WERI-Rb-1 (cell line): ENCODE measurements at regions not wholly inside any gene's neighbourhood (a gene's known extent, or its start where the extent isn't known, plus 50 kb on each side); places are given as distances from the start of the nearest gene placed in this dataset.

Experiments
- DNase-seq: peaks from one replicate; pipeline ENCODE4 v3.0.0-alpha.2; 2020
- H3K27ac ChIP-seq: fragments of 250-450 bp; sonication (Bioruptor Pico); 2 replicates; pipeline ENCODE4 v1.5.1; 2020; ENCODE audit warnings: mild to moderate bottlenecking, moderate library complexity
- H3K27me3 ChIP-seq: fragments of 250-450 bp; sonication (Bioruptor Pico); 2 replicates; pipeline ENCODE4 v1.5.1; 2021; ENCODE audit warnings: mild to moderate bottlenecking, low read depth, moderate library complexity; ENCODE audit not compliant: insufficient read depth, severe bottlenecking
- H3K36me3 ChIP-seq: fragments of 250-450 bp; sonication (Bioruptor Pico); 2 replicates; pipeline ENCODE4 v1.5.1; 2020; ENCODE audit warnings: mild to moderate bottlenecking, moderate library complexity
- H3K4me3 ChIP-seq: 2 replicates; pipeline ENCODE4 v1.5.1; 2011; ENCODE audit warnings: low read depth, mild to moderate bottlenecking, control low read depth, low read length
- H3K9me3 ChIP-seq: fragments of 250-450 bp; sonication (Bioruptor Pico); 2 replicates; pipeline ENCODE4 v1.5.1; 2021; ENCODE audit warnings: mild to moderate bottlenecking, moderate library complexity; ENCODE audit not compliant: severe bottlenecking
- TF ChIP-seq, protein P1 (sequence below): IDR thresholded peaks from 2 replicates; pipeline ENCODE4 v1.5.1; 2011; ENCODE audit warnings: low read depth, mild to moderate bottlenecking, control low read depth, inconsistent platforms, low read length

DNA sequence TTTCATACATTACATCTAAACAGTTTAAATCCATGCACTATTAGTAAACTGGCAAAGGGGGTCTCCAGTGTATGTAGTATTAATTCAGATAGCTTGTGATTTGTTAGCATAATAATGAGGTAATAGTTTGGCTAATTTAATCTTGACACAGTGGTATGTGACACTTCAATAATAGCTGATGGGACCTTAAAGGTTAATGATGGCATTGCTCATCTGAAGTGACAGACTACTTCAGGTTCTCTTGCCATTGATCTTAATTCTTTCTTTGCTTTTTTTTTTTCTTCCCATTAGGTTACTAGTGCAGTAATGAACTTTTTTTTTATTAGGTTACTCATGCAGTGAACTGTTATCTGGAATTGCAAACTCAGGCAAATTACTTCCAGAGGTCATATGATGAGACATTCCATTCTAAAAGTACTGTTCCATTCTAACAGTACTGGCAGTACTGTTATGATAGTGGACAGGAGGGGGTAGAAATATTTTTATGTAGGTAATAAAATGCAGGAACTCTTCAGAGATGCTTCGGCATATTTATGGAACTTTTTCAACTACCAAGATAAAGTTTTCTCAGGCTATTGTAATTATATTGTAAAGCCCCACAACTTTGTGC is 911.3 kb upstream of the LCORL start:
- no peaks in the 10 kb centered on the region for H3K27me3 ChIP-seq
- no peaks in the 10 kb centered on the region for H3K36me3 ChIP-seq
- no peak overlapping the region for H3K27ac ChIP-seq
- H3K9me3 ChIP-seq, result no peaks in the 10 kb centered on the region
- H3K4me3 ChIP-seq, result no peak overlapping the region
- DNase-seq, result no peak
- TF ChIP-seq, protein P1, sequence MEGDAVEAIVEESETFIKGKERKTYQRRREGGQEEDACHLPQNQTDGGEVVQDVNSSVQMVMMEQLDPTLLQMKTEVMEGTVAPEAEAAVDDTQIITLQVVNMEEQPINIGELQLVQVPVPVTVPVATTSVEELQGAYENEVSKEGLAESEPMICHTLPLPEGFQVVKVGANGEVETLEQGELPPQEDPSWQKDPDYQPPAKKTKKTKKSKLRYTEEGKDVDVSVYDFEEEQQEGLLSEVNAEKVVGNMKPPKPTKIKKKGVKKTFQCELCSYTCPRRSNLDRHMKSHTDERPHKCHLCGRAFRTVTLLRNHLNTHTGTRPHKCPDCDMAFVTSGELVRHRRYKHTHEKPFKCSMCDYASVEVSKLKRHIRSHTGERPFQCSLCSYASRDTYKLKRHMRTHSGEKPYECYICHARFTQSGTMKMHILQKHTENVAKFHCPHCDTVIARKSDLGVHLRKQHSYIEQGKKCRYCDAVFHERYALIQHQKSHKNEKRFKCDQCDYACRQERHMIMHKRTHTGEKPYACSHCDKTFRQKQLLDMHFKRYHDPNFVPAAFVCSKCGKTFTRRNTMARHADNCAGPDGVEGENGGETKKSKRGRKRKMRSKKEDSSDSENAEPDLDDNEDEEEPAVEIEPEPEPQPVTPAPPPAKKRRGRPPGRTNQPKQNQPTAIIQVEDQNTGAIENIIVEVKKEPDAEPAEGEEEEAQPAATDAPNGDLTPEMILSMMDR, result no peak

DNA sequence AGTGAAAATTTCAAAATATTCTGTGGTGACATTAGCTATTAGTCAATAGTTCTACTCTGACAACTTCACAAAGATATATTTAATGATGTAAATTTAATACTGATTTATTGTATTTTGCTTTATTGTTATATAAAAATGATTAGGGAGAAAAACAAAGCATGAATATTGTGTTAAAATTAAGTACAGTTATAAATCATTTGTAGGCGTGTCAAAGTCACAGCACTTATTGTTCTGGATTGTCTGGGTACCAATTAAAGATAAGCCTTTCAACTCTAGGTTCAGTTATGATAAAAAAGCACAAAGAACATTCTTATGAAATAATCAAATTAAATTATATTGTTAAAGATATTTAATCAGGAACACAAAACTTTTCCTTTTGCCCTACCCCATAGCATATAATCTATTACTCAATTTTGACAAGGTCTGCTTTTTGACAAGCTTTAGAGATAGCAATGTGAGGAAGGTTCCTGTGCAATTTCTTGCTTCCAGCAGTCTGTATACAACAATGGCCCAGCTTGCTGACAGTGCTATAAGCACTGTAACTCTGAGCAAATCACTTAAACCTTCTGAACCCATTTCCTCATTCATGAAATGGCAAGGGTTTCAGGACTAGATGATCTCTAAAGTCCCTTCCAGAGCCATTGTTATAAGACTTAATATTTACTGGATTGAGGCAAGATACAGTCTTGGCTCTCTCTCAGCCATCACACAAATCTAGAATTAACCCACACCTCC is 910.3 kb upstream of the LCORL start:
- TF ChIP-seq, protein P1, result no peak

DNA sequence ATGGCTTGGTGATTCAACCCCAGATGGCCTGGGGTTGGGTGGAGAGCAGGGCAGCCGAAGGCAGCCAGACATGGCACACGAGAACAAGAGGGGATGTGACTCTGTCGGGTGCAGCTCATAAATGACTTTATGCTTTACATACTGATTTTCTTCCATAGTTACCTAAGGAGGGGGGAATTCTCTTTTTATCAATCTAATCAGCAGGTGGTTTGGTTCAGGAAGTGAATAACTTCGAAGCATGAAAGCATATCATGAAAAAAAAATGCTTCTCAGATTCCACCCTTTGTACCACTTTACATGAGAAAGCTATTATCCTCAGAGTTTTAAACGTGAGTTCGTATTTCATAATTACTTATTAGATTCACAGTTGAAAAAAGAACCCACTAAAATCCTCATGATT is 908.9 kb upstream of the LCORL start:
- H3K4me3 ChIP-seq, result no peak overlapping the region
- no peaks in the 10 kb centered on the region for H3K9me3 ChIP-seq
- no peak overlapping the region for H3K27ac ChIP-seq
- TF ChIP-seq, protein P1, result no peak
- H3K27me3 ChIP-seq, result no peaks in the 10 kb centered on the region
- DNase-seq, result no peak
- no peaks in the 10 kb centered on the region for H3K36me3 ChIP-seq

More for the DNA sequence above, 910.3 kb upstream of the LCORL start:
- no peak for DNase-seq
- no peak overlapping the region for H3K4me3 ChIP-seq
- H3K27me3 ChIP-seq, result no peaks in the 10 kb centered on the region
- H3K9me3 ChIP-seq, result no peaks in the 10 kb centered on the region
- no peak overlapping the region for H3K27ac ChIP-seq
- no peaks in the 10 kb centered on the region for H3K36me3 ChIP-seq

DNA sequence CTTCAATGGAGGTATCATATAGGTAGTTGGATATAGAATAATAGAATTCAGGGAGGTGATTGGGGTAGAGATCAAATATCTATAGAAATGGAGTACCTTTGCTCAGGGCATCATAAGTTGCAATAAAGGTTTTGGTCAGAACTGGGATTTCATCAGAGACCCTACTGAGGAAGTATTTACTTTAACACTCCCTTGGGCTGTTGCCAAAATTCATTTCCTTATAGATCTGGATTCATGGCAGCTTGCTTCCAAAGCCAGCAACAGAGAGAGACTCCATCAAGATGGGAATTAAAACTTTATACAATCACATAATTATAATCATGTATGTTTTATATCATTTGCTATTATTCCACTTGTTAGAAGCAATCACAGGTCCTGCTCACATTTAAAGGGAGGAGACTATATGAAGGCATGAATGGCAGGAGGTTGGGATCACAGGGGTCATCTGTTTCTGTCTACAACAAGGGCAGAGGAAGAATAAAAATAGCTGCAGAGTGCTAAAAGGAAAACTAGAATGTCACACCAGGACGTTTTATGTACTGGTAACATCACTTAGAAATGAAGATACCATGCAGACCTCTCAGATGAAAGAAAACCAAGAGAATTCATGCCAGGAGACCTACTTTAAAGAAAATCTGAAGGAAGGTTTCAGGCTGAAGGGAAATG is 902.1 kb upstream of the LCORL start:
- TF ChIP-seq, protein P1, result no peak
- H3K9me3 ChIP-seq, result no peaks in the 10 kb centered on the region
- H3K4me3 ChIP-seq, result no peak overlapping the region
- H3K27ac ChIP-seq, result no peak overlapping the region
- no peak for DNase-seq
- H3K36me3 ChIP-seq, result no peaks in the 10 kb centered on the region
- no peaks in the 10 kb centered on the region for H3K27me3 ChIP-seq

DNA sequence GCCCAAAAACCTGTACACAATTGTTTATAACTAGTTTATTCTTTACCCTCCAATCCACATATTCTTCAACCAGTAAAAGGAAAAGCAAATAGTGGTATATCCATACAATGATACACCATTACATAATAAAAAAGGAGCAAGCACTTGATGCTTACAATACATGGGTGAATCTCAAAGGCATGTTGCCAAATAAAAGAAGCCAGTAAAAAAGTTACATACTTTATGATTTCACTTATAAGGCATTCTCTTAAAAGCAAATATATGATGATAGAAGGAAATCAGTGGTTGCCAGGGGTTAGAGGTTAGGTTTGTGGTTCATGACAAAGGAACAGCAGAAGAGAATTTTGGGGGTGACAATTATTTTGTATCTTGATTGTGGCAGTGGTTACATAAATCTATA is 896.1 kb upstream of the LCORL start:
- no peak for DNase-seq
- no peak overlapping the region for H3K27ac ChIP-seq
- TF ChIP-seq, protein P1, result no peak
- no peaks in the 10 kb centered on the region for H3K36me3 ChIP-seq
- no peak overlapping the region for H3K4me3 ChIP-seq
- no peaks in the 10 kb centered on the region for H3K27me3 ChIP-seq
- H3K9me3 ChIP-seq, result peaks cover 8% of the 10 kb centered on the region
